ENCODE measurements at regions not wholly inside any gene's neighbourhood (a gene's known extent, or its start where the extent isn't known, plus 50 kb on each side); places are given as distances from the start of the nearest gene placed in this dataset.

- peak in 2 of 7 donors; percentile 1 to 29 for DNase-seq
- Histone ChIP-seq H3K27me3 (no peaks in the 10 kb centered on the region), H3K9me3 (replicated peaks in 1 of 3) (no peaks in the 10 kb centered on the region), H3K4me3 (no peak overlapping the region), H3K4me1 (replicated peaks in 1 of 2) (no peaks in the 10 kb centered on the region), H3K27ac (no peak overlapping the region), H3K36me3 (replicated peaks in 1 of 2) (no peaks in the 10 kb centered on the region)
- WGBS, 4 donors, result 53 to 79% (median 67%) methylated on average over 3 of the region's 3 CpGs
- TF ChIP-seq, protein P1, sequence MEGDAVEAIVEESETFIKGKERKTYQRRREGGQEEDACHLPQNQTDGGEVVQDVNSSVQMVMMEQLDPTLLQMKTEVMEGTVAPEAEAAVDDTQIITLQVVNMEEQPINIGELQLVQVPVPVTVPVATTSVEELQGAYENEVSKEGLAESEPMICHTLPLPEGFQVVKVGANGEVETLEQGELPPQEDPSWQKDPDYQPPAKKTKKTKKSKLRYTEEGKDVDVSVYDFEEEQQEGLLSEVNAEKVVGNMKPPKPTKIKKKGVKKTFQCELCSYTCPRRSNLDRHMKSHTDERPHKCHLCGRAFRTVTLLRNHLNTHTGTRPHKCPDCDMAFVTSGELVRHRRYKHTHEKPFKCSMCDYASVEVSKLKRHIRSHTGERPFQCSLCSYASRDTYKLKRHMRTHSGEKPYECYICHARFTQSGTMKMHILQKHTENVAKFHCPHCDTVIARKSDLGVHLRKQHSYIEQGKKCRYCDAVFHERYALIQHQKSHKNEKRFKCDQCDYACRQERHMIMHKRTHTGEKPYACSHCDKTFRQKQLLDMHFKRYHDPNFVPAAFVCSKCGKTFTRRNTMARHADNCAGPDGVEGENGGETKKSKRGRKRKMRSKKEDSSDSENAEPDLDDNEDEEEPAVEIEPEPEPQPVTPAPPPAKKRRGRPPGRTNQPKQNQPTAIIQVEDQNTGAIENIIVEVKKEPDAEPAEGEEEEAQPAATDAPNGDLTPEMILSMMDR (IDR thresholded peaks at IDR 0.05), result no peak
- TF ChIP-seq POLR2A (IDR thresholded peaks at IDR 0.05), result no peak
- intact Hi-C loops (cut with DNase I), result no loop called here
Measured at GRCh38 chr11:134745456-134745855, 333.4 kb upstream of the B3GAT1 start.

DNA sequence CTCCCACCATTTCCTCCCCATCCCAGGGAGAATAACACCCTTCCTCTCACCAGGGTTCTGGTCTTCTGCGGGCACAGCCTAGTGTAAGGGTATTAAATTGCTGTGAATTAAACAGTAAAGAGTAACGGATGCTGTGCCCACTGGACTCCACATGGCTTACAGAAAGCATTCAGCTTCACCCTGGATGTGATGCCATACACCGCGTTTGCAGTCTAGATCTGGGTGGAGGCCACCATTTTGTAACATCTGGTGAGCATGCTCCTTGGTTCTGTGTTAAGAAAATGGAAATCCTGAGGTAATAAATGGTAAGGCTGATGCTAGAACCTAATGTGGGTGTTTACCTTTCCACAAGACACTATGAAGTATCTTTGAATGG, 331.8 kb upstream of the B3GAT1 start:
- Histone ChIP-seq H3K9me3 (replicated peaks in 1 of 3) (no peaks in the 10 kb centered on the region), H3K27ac (no peak overlapping the region), H3K4me3 (no peak overlapping the region), H3K27me3 (no peaks in the 10 kb centered on the region), H3K36me3 (replicated peaks in 1 of 2) (no peaks in the 10 kb centered on the region), H3K4me1 (replicated peaks in 1 of 2) (no peaks in the 10 kb centered on the region)
- TF ChIP-seq, protein P1 (IDR thresholded peaks at IDR 0.05), result no peak
- no peak for TF ChIP-seq POLR2A (IDR thresholded peaks at IDR 0.05)
- intact Hi-C loops (cut with DNase I), result no loop called here
- WGBS, 4 donors, result 77 to 97% (median 91%) methylated on average over 4 of the region's 4 CpGs
- DNase-seq, result peak in 2 of 7 donors; percentile 2 to 13

DNA sequence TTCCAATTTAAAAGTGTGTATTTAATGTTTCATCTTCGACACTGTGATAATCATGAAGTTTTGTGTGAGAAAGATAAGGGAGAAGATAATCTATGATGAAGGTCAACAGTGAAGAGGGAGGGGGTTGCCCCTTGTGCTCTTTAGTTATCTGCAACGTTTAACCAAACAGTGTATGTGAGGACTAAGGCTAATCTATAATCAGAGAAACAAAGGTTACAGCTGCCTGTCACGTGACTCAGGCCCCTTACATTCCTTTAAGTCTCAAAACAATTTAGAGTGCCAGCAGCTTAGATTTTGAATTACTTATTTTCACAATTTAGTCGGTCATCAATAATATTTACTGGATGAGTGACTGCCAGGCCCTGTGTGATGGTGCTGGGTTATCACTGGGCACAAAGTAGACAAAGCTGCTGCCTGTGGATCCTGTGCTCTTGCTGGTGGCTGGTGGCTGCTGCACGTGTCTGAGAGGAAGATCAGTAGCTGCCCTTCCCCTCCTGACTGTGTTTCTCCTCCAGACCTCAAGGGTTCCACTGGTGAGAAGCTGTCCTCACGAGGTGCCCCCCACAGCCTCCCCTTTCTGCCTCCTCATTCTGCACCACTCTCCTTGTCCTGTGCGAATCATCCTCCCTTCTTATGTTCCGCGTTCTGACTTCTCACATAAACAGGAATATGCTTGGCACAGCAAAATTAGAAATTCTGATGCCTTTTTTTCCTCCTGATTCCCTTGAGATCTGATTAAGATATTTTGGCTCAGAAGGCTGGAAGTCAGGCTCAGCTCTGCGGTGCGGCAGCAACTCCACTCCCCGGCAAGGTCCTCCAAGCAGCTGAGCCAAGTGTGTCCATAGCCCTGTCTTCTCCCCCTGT, 331.1 kb upstream of the B3GAT1 start:
- H3K36me3 ChIP-seq (replicated peaks in 1 of 2), result no peaks in the 10 kb centered on the region
- peak in 2 of 7 donors; percentile 3 to 35 for DNase-seq
- intact Hi-C loops (cut with DNase I), result no loop called here

DNA sequence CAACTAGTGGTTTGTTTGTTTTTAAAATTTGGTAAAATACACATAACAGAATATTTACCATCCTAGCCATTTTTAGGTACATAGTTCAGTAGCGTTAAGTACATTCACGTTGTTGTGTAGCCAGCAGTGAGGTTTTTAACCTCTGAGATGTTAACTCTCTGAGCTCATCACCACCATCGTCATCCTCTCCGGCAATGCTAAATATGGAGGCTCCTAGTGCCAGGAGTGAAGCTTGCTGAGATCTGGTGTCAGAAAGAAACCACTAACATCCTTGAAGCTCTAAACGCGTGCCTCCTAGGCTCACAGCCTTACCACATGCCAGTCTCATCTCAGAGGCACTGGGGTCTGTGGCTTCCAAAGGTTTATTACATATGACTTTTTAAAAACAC, 330.2 kb upstream of the B3GAT1 start:
- intact Hi-C loops (cut with DNase I), result no loop called here
- H3K27ac ChIP-seq, result peak overlapping the region in 1 of 5 donors; percentile 26
- 45 to 68% (median 58%) methylated on average over 6 of the region's 6 CpGs for WGBS, 4 donors
- peak in 2 of 7 donors; percentile 7 to 39 for DNase-seq
- no peak for TF ChIP-seq POLR2A (IDR thresholded peaks at IDR 0.05)
- TF ChIP-seq, protein P1 (IDR thresholded peaks at IDR 0.05), result no peak
- no peaks in the 10 kb centered on the region for H3K4me1 ChIP-seq (replicated peaks in 1 of 2)
- no peaks in the 10 kb centered on the region for H3K27me3 ChIP-seq
- H3K9me3 ChIP-seq (replicated peaks in 1 of 3), result no peaks in the 10 kb centered on the region
- no peak overlapping the region for H3K4me3 ChIP-seq
- no peaks in the 10 kb centered on the region for H3K36me3 ChIP-seq (replicated peaks in 1 of 2)

More for the DNA sequence above, 331.1 kb upstream of the B3GAT1 start:
- Histone ChIP-seq H3K27ac (no peak overlapping the region), H3K4me1 (replicated peaks in 1 of 2) (no peaks in the 10 kb centered on the region), H3K27me3 (no peaks in the 10 kb centered on the region), H3K4me3 (no peak overlapping the region), H3K9me3 (replicated peaks in 1 of 3) (no peaks in the 10 kb centered on the region)
- TF ChIP-seq, protein P1 (IDR thresholded peaks at IDR 0.05), result no peak
- TF ChIP-seq POLR2A (IDR thresholded peaks at IDR 0.05), result no peak
- whole genome bisulfite sequencing, 4 donors, result 45 to 57% (median 50%) methylated on average over 12 of the region's 12 CpGs

All from adrenal gland (tissue), 9 donors.